IMR-90 (cell line): ENCODE measurements at regions not wholly inside any gene's neighbourhood (a gene's known extent, or its start where the extent isn't known, plus 50 kb on each side); places are given as distances from the start of the nearest gene placed in this dataset.

Experiments
- ATAC-seq: fragments of 200-7000 bp; cut with Tn5 transposase; 2 replicates; pipeline ENCODE4 v1.9.1; 2020; ENCODE audit warnings: low read depth, mild to moderate bottlenecking, moderate library complexity
- BruUV-seq: library from RNA; stranded (reverse); fragments of 400-500 nt; replicated peaks from 2 replicates; lab custom pipeline; 2021; lab: Mats Ljungman, UMichigan
- CTCF ChIA-PET: fragments of 300-600 bp; formaldehyde crosslinking; extraction: SDS; loops from one replicate; lab custom pipeline; 2021; ENCODE audit warnings: antibody characterized with exemption; lab: Yijun Ruan, JAX
- POLR2A ChIA-PET: fragments of 300-600 bp; sonication (Branson Sonifier 250); formaldehyde crosslinking; loops from one replicate; lab custom pipeline; 2022; ENCODE audit warnings: antibody characterized with exemption; ENCODE audit not compliant: unreplicated experiment; lab: Charles Lee
- DNase-seq: peaks from one replicate; pipeline ENCODE4 v3.0.0; 2013
- H2AFZ ChIP-seq: replicated peaks from 2 replicates; pipeline ENCODE3; 2013; ENCODE audit warnings: low read length, mild to moderate bottlenecking; ENCODE audit not compliant: poor library complexity
- H2AK5ac ChIP-seq: 2 replicates; pipeline ENCODE4 v1.6.1; 2013; ENCODE audit warnings: low read depth, low read length, inconsistent platforms
- H2AK9ac ChIP-seq: replicated peaks from 2 replicates; pipeline ENCODE3; 2013; ENCODE audit warnings: mild to moderate bottlenecking, low read depth, low read length, moderate library complexity; ENCODE audit not compliant: poor library complexity
- H2BK120ac ChIP-seq: 2 replicates; pipeline ENCODE4 v1.6.1; 2013; ENCODE audit warnings: low read depth, low read length, inconsistent platforms
- H2BK15ac ChIP-seq: 3 replicates; pipeline ENCODE4 v1.6.1; 2013; ENCODE audit warnings: low read depth, low read length, inconsistent platforms
- H2BK20ac ChIP-seq: 2 replicates; pipeline ENCODE4 v1.6.1; 2013; ENCODE audit warnings: low read depth, mild to moderate bottlenecking, inconsistent platforms, low read length, moderate library complexity
- H2BK5ac ChIP-seq: 2 replicates; pipeline ENCODE4 v1.6.1; 2013; ENCODE audit warnings: mild to moderate bottlenecking, low read depth, low read length, inconsistent platforms; ENCODE audit not compliant: poor library complexity, severe bottlenecking
- H3K14ac ChIP-seq: replicated peaks from 2 replicates; pipeline ENCODE4 v1.6.1; 2013; ENCODE audit warnings: low read depth, low read length, inconsistent platforms
- H3K18ac ChIP-seq: 2 replicates; pipeline ENCODE4 v1.6.1; 2013; ENCODE audit warnings: low read depth, low read length, control low read depth
- H3K23ac ChIP-seq: 2 replicates; pipeline ENCODE4 v1.6.1; 2013; ENCODE audit warnings: low read depth, low read length, inconsistent platforms
- H3K27ac ChIP-seq: 2 replicates; pipeline ENCODE4 v1.5.1; 2013; ENCODE audit warnings: mild to moderate bottlenecking, control low read depth, low read length; ENCODE audit not compliant: insufficient read depth
- H3K27me3 ChIP-seq: 2 replicates; pipeline ENCODE4 v1.6.1; 2013; ENCODE audit warnings: low read length; ENCODE audit not compliant: control insufficient read depth, insufficient read depth
- H3K36me3 ChIP-seq: 2 replicates; pipeline ENCODE4 v1.6.1; 2013; ENCODE audit warnings: low read length, mixed read lengths; ENCODE audit not compliant: control insufficient read depth, insufficient read depth
- H3K4ac ChIP-seq: 2 replicates; pipeline ENCODE4 v1.6.1; 2013; ENCODE audit warnings: low read depth, low read length, inconsistent platforms
- H3K4me1 ChIP-seq: 2 replicates; pipeline ENCODE4 v1.6.1; 2013; ENCODE audit warnings: low read length, mixed read lengths; ENCODE audit not compliant: control insufficient read depth, insufficient read depth
- H3K4me2 ChIP-seq: 2 replicates; pipeline ENCODE4 v1.6.1; 2013; ENCODE audit warnings: low read depth, mild to moderate bottlenecking, control low read depth, low read length, moderate library complexity
- H3K4me3 ChIP-seq: 2 replicates; pipeline ENCODE4 v1.5.1; 2013; ENCODE audit warnings: low read depth, mild to moderate bottlenecking, control low read depth, low read length, moderate library complexity; ENCODE audit not compliant: insufficient read depth
- H3K56ac ChIP-seq: 2 replicates; pipeline ENCODE4 v1.6.1; 2013; ENCODE audit warnings: low read length, inconsistent platforms; ENCODE audit not compliant: insufficient read depth; ENCODE audit errors: extremely low read depth
- H3K79me1 ChIP-seq, 2 experiments: 2 replicates each; pipeline ENCODE4 v1.6.1; 2013; ENCODE audit warnings: low read length in 2 of 2, inconsistent platforms in 1 of 2, low read depth in 1 of 2
- H3K9ac ChIP-seq: 2 replicates; pipeline ENCODE4 v1.6.1; 2013; ENCODE audit warnings: low read depth, low read length, control low read depth
- H3K9me1 ChIP-seq: 2 replicates; pipeline ENCODE4 v1.6.1; 2013; ENCODE audit warnings: low read length, inconsistent platforms; ENCODE audit not compliant: insufficient read depth
- H3K9me3 ChIP-seq: 2 replicates; pipeline ENCODE4 v1.6.1; 2013; ENCODE audit warnings: low read length; ENCODE audit not compliant: control insufficient read depth, insufficient read depth
- H4K20me1 ChIP-seq: 2 replicates; pipeline ENCODE4 v1.6.1; 2013; ENCODE audit warnings: low read length, inconsistent platforms; ENCODE audit not compliant: insufficient read depth
- H4K5ac ChIP-seq: 2 replicates; pipeline ENCODE4 v1.6.1; 2013; ENCODE audit warnings: mild to moderate bottlenecking, low read depth, low read length, control low read depth
- H4K8ac ChIP-seq, 2 experiments: 2 replicates each; pipeline ENCODE4 v1.6.1; 2013; ENCODE audit warnings: low read depth in 2 of 2, low read length in 2 of 2, control low read depth in 1 of 2, inconsistent platforms in 1 of 2
- H4K91ac ChIP-seq: 2 replicates; pipeline ENCODE4 v1.6.1; 2013; ENCODE audit warnings: low read depth, low read length, inconsistent platforms; ENCODE audit not compliant: insufficient read depth
- CEBPB ChIP-seq: IDR thresholded peaks from 2 replicates; pipeline ENCODE4 v1.6.1; 2012; ENCODE audit warnings: low read depth, low read length, improper control_type of control experiment
- ELK1 ChIP-seq: fragments of 150-350 bp; IDR thresholded peaks from 2 replicates; pipeline ENCODE4 v1.6.1; 2016; ENCODE audit warnings: low read depth, mild to moderate bottlenecking, low read length, moderate library complexity, borderline replicate concordance
- FOS ChIP-seq: fragments of 150-350 bp; IDR thresholded peaks from 2 replicates; pipeline ENCODE4 v1.6.1; 2016; ENCODE audit warnings: low read depth, low read length
- NFE2L2 ChIP-seq: fragments of 150-350 bp; IDR thresholded peaks from 2 replicates; pipeline ENCODE4 v1.6.1; 2016; ENCODE audit warnings: low read depth, mild to moderate bottlenecking, low read length
- RAD21 ChIP-seq: IDR thresholded peaks from 2 replicates; pipeline ENCODE4 v1.6.1; 2012; ENCODE audit warnings: low read length, improper control_type of control experiment
- WGBS, 2 experiments: methylation state at CpG; one replicate each; pipeline versions ENCODE4 v1.1.5 to v1.1.7; 2013; ENCODE audit warnings: missing lambda C conversion rate in 2 of 2; ENCODE audit not compliant: insufficient read length in 1 of 2; ENCODE audit errors: extremely low coverage in 2 of 2; 5-methylcytosine and 5-hydroxymethylcytosine counted together
- dilution Hi-C: fragments of 300-500 bp; cut with HindIII; formaldehyde crosslinking; loops from one replicate; pipeline ENCODE4 v1.14.3; 2018; ENCODE audit warnings: low sequenced_read_pairs; ENCODE audit not compliant: unreplicated experiment
- in situ Hi-C: fragments of 300-500 bp; cut with MboI; formaldehyde crosslinking; loops from 3 replicates; pipeline ENCODE4 v1.14.3; 2019; ENCODE audit warnings: low sequenced_read_pairs, inconsistent platforms, mixed read lengths
- intact Hi-C: fragments of 100-400 bp; cut with micrococcal nuclease; formaldehyde crosslinking; loops from 2 replicates; pipeline ENCODE4 v1.10.0; 2022

DNA sequence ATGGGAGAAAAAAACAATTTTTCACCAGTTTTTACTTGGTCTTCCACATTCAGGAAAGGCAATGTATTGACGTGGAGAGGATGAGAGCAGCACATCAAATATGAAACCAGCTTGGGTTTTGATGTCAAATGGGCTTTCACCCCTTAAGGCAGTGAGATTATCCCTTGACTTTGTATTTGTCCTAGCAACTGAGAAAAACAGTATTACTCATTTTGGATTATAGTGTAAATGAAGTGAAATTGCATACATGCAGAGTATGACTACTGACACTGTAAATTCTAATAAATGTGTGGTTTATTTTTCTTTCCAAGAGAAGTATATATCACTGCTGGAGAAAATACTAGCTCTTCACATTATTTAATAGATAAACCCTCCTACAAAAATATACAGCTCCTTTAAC is 863.6 kb upstream of the IGFBP7 start:
- no CpG with 5 or more reads among the region's 1 CpG for WGBS, 2 experiments
- Histone ChIP-seq H3K23ac (no peak overlapping the region), H3K9me1 (no peaks in the 10 kb centered on the region), H4K91ac (no peak overlapping the region), H4K5ac (no peak overlapping the region), H3K14ac (no peak overlapping the region), H3K4me3 (no peak overlapping the region), H3K9me3 (peaks cover 5% of the 10 kb centered on the region), H3K18ac (no peak overlapping the region), H4K20me1 (no peaks in the 10 kb centered on the region), H3K56ac (no peak overlapping the region), H2BK120ac (no peak overlapping the region), H2AFZ (no peak overlapping the region), H3K27ac (no peak overlapping the region), H3K79me1 (no peaks in the 10 kb centered on the region), H4K8ac (no peak overlapping the region), H2BK15ac (no peak overlapping the region), H2AK9ac (no peak overlapping the region), H2BK5ac (no peak overlapping the region), H3K27me3 (no peaks in the 10 kb centered on the region), H2AK5ac (no peak overlapping the region), H3K4ac (no peak overlapping the region), H3K9ac (no peak overlapping the region), H2BK20ac (no peak overlapping the region), H3K4me1 (no peaks in the 10 kb centered on the region), H3K4me2 (no peak overlapping the region), H3K36me3 (no peaks in the 10 kb centered on the region)
- in situ Hi-C loops = no loop called here
- CTCF ChIA-PET = no interaction called here
- no TSS peak for BruUV-seq
- TF ChIP-seq ELK1 (no peak), CEBPB (no peak), FOS (no peak), RAD21 (no peak), NFE2L2 (no peak)
- dilution Hi-C loops = no loop called here
- intact Hi-C loops = no loop called here
- ATAC-seq (no peak), DNase-seq (no peak)
- POLR2A ChIA-PET = no interaction called here
